ENCODE measurements at regions not wholly inside any gene's neighbourhood (a gene's known extent, or its start where the extent isn't known, plus 50 kb on each side); places are given as distances from the start of the nearest gene placed in this dataset.

DNA sequence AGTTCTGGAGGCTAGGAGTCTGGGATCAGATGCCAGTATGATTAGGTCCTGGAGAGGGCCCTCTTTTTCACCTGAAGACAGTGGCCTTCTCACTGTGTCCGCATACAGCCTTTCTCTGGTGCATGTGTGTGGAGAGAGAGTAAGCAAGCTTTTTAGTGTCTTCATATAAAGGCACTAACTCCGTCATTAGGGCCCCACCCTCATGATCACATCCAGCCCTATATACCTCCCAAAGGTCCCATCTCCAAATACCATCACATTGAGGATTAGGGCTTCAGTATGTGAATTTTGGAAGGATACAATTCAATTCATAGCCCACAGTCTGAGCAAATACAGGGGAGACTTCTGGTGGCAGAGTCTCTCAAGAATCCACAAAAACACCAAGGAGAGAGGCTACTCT, 176.6 kb downstream of the BACH1 start:
- Mint-ChIP-seq H3K4me3 (no peak overlapping the region), H3K27me3 (ENCODE audit: low read depth in 3 of 3) (peaks cover 2 to 3% (median 3%) of the 10 kb centered on the region in 3 donors), H3K9me3 (peaks cover 0 to 4% (median 0%) of the 10 kb centered on the region in 7 donors), H3K27ac (peak overlapping the region in 1 of 7 donors; percentile 75), H3K36me3 (peaks cover 29 to 32% of the 10 kb centered on the region in 2 donors), H3K4me1 (peaks cover 18% of the 10 kb centered on the region)
- no peaks in the 10 kb centered on the region for H3K79me2 ChIP-seq (ENCODE audit: insufficient read depth, low read length)
- no peak overlapping the region for H3K4me3 ChIP-seq (replicated peaks in 1 of 3; ENCODE audit: low read depth in 2 of 3, low read length in 3 of 3)
- no peaks in the 10 kb centered on the region for H3K27me3 ChIP-seq (ENCODE audit: control insufficient read depth in 2 of 2, insufficient read depth in 2 of 2, low read length in 2 of 2)
- intact Hi-C loops (cut with micrococcal nuclease), result loop anchor here in 1 of 2 donors (10.0 kb wide), 1 partner anchor 569 kb away; no protein-coding TSS in a partner anchor
- no peak overlapping the region for H3K4me2 ChIP-seq (replicated peaks; ENCODE audit: extremely low read depth, low read length, poor library complexity, severe bottlenecking)
- H4K20me1 ChIP-seq (ENCODE audit: insufficient read depth, low read length), result no peaks in the 10 kb centered on the region
- no CpG with 5 or more reads among the region's 2 CpGs for WGBS (ENCODE audit: insufficient coverage)
- H2AFZ ChIP-seq (ENCODE audit: insufficient read depth, low read depth, low read length, poor library complexity, severe bottlenecking), result no peak overlapping the region
- no peak for DNase-seq
- TF ChIP-seq, protein P1, sequence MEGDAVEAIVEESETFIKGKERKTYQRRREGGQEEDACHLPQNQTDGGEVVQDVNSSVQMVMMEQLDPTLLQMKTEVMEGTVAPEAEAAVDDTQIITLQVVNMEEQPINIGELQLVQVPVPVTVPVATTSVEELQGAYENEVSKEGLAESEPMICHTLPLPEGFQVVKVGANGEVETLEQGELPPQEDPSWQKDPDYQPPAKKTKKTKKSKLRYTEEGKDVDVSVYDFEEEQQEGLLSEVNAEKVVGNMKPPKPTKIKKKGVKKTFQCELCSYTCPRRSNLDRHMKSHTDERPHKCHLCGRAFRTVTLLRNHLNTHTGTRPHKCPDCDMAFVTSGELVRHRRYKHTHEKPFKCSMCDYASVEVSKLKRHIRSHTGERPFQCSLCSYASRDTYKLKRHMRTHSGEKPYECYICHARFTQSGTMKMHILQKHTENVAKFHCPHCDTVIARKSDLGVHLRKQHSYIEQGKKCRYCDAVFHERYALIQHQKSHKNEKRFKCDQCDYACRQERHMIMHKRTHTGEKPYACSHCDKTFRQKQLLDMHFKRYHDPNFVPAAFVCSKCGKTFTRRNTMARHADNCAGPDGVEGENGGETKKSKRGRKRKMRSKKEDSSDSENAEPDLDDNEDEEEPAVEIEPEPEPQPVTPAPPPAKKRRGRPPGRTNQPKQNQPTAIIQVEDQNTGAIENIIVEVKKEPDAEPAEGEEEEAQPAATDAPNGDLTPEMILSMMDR (IDR thresholded peaks at IDR 0.05), result no peak
- H3K9me3 ChIP-seq (replicated peaks in 1 of 2; ENCODE audit: control insufficient read depth in 1 of 2, insufficient read depth in 1 of 2, low read length in 2 of 2), result no peaks in the 10 kb centered on the region
- peaks cover 0 to 5% of the 10 kb centered on the region in 2 donors for H3K36me3 ChIP-seq (replicated peaks in 1 of 2; ENCODE audit: control insufficient read depth in 1 of 2, insufficient read depth in 2 of 2, low read length in 2 of 2)
- no peak overlapping the region for H3K9ac ChIP-seq (ENCODE audit: insufficient read depth, low read length, poor library complexity, severe bottlenecking)
- H3K4me1 ChIP-seq (ENCODE audit: control insufficient read depth in 1 of 2, insufficient read depth in 2 of 2, low read length in 2 of 2), result peaks cover 0 to 2% of the 10 kb centered on the region in 2 donors
- no peak overlapping the region for H3K27ac ChIP-seq (ENCODE audit: low read depth in 1 of 2, low read length in 2 of 2)

DNA sequence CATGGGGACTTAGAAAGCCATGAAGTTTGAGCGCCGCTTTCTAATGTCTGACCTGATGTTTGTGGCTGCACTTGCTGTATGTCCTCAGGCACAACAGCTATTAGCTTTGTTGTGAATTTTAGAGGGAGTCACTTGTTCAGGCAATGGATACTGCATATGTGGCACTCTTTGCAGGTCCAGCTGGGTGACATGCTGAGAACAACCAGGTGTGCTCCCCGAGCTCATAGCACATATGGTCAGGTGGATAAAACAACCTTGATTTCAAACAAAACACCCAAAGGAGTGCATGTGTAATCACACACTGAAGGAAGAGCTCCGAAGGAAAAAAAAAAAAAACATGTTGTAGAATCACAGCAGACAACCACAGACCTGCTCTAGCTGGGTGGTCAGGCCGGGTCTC, 178.6 kb downstream of the BACH1 start:
- H3K36me3 ChIP-seq (replicated peaks in 1 of 2; ENCODE audit: control insufficient read depth in 1 of 2, insufficient read depth in 2 of 2, low read length in 2 of 2), result peaks cover 0 to 5% of the 10 kb centered on the region in 2 donors
- H3K4me3 Mint-ChIP-seq, result no peak overlapping the region
- intact Hi-C loops (cut with micrococcal nuclease), result loop anchor here (2.0 to 10.0 kb wide), 3 partner anchors 371 to 567 kb away; no protein-coding TSS in a partner anchor
- H3K9me3 Mint-ChIP-seq, result peaks cover 0 to 4% (median 0%) of the 10 kb centered on the region in 7 donors
- no peak overlapping the region for H3K4me2 ChIP-seq (replicated peaks; ENCODE audit: extremely low read depth, low read length, poor library complexity, severe bottlenecking)
- no peaks in the 10 kb centered on the region for H3K79me2 ChIP-seq (ENCODE audit: insufficient read depth, low read length)
- peaks cover 12% of the 10 kb centered on the region for H3K4me1 Mint-ChIP-seq
- H4K20me1 ChIP-seq (ENCODE audit: insufficient read depth, low read length), result no peaks in the 10 kb centered on the region
- no peak overlapping the region for H3K27ac ChIP-seq (ENCODE audit: low read depth in 1 of 2, low read length in 2 of 2)
- no peak for DNase-seq
- H3K4me1 ChIP-seq (ENCODE audit: control insufficient read depth in 1 of 2, insufficient read depth in 2 of 2, low read length in 2 of 2), result peaks cover 0 to 2% of the 10 kb centered on the region in 2 donors
- no peak overlapping the region for H2AFZ ChIP-seq (ENCODE audit: insufficient read depth, low read depth, low read length, poor library complexity, severe bottlenecking)
- no peak overlapping the region for H3K9ac ChIP-seq (ENCODE audit: insufficient read depth, low read length, poor library complexity, severe bottlenecking)
- no peaks in the 10 kb centered on the region for H3K27me3 ChIP-seq (ENCODE audit: control insufficient read depth in 2 of 2, insufficient read depth in 2 of 2, low read length in 2 of 2)
- H3K4me3 ChIP-seq (replicated peaks in 1 of 3; ENCODE audit: low read depth in 2 of 3, low read length in 3 of 3), result no peak overlapping the region
- H3K27ac Mint-ChIP-seq, result peak overlapping the region in 2 of 7 donors; percentile 15 to 58
- 100% methylated on average over 3 of the region's 5 CpGs for WGBS (ENCODE audit: insufficient coverage)
- no peaks in the 10 kb centered on the region for H3K9me3 ChIP-seq (replicated peaks in 1 of 2; ENCODE audit: control insufficient read depth in 1 of 2, insufficient read depth in 1 of 2, low read length in 2 of 2)
- peaks cover 21 to 29% of the 10 kb centered on the region in 2 donors for H3K36me3 Mint-ChIP-seq
- H3K27me3 Mint-ChIP-seq (ENCODE audit: low read depth in 3 of 3), result peaks cover 1 to 3% (median 2%) of the 10 kb centered on the region in 3 donors
- TF ChIP-seq, protein P1 (IDR thresholded peaks at IDR 0.05), result no peak

Data from CD14-positive monocyte (primary cell).